ENCODE measurements at regions not wholly inside any gene's neighbourhood (a gene's known extent, or its start where the extent isn't known, plus 50 kb on each side); places are given as distances from the start of the nearest gene placed in this dataset.

DNA sequence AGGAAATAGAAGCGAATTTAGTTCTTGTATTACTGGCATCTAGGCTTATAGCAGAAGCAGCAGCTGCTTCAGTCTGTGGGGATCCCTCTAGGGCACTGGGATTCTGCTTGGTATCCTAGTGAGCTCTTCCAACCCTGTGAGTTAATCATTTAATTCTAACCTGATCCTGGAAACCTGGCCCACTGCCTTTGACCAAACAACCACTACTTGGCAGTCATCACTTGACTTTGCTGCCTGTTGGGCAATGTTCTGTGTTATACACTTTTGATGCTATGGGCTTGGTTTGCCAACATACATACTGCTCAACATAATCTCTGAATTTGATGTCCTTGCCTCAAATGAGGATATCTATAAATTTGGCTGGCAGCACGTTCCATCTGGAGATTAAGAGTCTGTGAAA lies 813.4 kb downstream of the ANKRD7 start:
- dilution Hi-C loops (cut with MboI; ENCODE audit: extremely low pct_ligation_motif_present, low sequenced_read_pairs), result no loop called here
- Histone ChIP-seq H3K4me1 (ENCODE audit: control insufficient read depth, extremely low read depth, insufficient read depth, low read length) (no peaks in the 10 kb centered on the region), H3K9me1 (ENCODE audit: control insufficient read depth, extremely low read depth, insufficient read depth, low read length) (no peaks in the 10 kb centered on the region), H3K9me3 (ENCODE audit: control insufficient read depth, low read depth, low read length) (no peaks in the 10 kb centered on the region), H4K20me1 (ENCODE audit: control insufficient read depth, extremely low read depth, insufficient read depth, low read length) (no peaks in the 10 kb centered on the region), H3K36me3 (ENCODE audit: control insufficient read depth in 2 of 2, extremely low read depth in 1 of 2, insufficient read depth in 2 of 2, low read length in 2 of 2) (no peaks in the 10 kb centered on the region), H3K79me2 (ENCODE audit: control insufficient read depth, insufficient read depth, low read length) (no peaks in the 10 kb centered on the region), H2AFZ (ENCODE audit: control insufficient read depth, low read length) (no peak overlapping the region), H3K27me3 (ENCODE audit: control insufficient read depth, extremely low read depth, insufficient read depth, low read length) (no peaks in the 10 kb centered on the region), H3K4me2 (ENCODE audit: control insufficient read depth, extremely low read depth, insufficient read depth, low read depth, low read length) (no peak overlapping the region), H3K9ac (ENCODE audit: control insufficient read depth, extremely low read depth, insufficient read depth, low read length) (no peak overlapping the region), H3K4me3 (ENCODE audit: control insufficient read depth in 2 of 3, extremely low read depth in 1 of 3, insufficient read depth in 2 of 3, low read depth in 1 of 3, low read length in 3 of 3) (no peak overlapping the region), H3K27ac (ENCODE audit: control insufficient read depth, insufficient read depth, low read length) (no peak overlapping the region)
- no peak for TF ChIP-seq EZH2 (IDR thresholded peaks at IDR 0.05; ENCODE audit: low read length)
- DNase-seq (ENCODE audit: low read depth, low spot score), result no peak
- FAIRE-seq, result no peak

GRCh38 chr7:119046068-119046467 lies 821.6 kb downstream of the ANKRD7 start:
- H3K36me3 ChIP-seq (ENCODE audit: control insufficient read depth in 2 of 2, extremely low read depth in 1 of 2, insufficient read depth in 2 of 2, low read length in 2 of 2), result no peaks in the 10 kb centered on the region
- no peak for DNase-seq (ENCODE audit: low read depth, low spot score)
- no peaks in the 10 kb centered on the region for H3K79me2 ChIP-seq (ENCODE audit: control insufficient read depth, insufficient read depth, low read length)
- dilution Hi-C loops (cut with MboI; ENCODE audit: extremely low pct_ligation_motif_present, low sequenced_read_pairs), result no loop called here
- H3K9me3 ChIP-seq (ENCODE audit: control insufficient read depth, low read depth, low read length), result no peaks in the 10 kb centered on the region
- no peak overlapping the region for H3K4me2 ChIP-seq (ENCODE audit: control insufficient read depth, extremely low read depth, insufficient read depth, low read depth, low read length)
- no peak overlapping the region for H2AFZ ChIP-seq (ENCODE audit: control insufficient read depth, low read length)
- no peak overlapping the region for H3K9ac ChIP-seq (ENCODE audit: control insufficient read depth, extremely low read depth, insufficient read depth, low read length)
- no peak for FAIRE-seq
- no peaks in the 10 kb centered on the region for H3K9me1 ChIP-seq (ENCODE audit: control insufficient read depth, extremely low read depth, insufficient read depth, low read length)
- H3K4me1 ChIP-seq (ENCODE audit: control insufficient read depth, extremely low read depth, insufficient read depth, low read length), result no peaks in the 10 kb centered on the region
- H3K27ac ChIP-seq (ENCODE audit: control insufficient read depth, insufficient read depth, low read length), result no peak overlapping the region
- no peak overlapping the region for H3K4me3 ChIP-seq (ENCODE audit: control insufficient read depth in 2 of 3, extremely low read depth in 1 of 3, insufficient read depth in 2 of 3, low read depth in 1 of 3, low read length in 3 of 3)
- H3K27me3 ChIP-seq (ENCODE audit: control insufficient read depth, extremely low read depth, insufficient read depth, low read length), result no peaks in the 10 kb centered on the region
- no peak for TF ChIP-seq EZH2 (IDR thresholded peaks at IDR 0.05; ENCODE audit: low read length)
- TF ChIP-seq, protein P1, sequence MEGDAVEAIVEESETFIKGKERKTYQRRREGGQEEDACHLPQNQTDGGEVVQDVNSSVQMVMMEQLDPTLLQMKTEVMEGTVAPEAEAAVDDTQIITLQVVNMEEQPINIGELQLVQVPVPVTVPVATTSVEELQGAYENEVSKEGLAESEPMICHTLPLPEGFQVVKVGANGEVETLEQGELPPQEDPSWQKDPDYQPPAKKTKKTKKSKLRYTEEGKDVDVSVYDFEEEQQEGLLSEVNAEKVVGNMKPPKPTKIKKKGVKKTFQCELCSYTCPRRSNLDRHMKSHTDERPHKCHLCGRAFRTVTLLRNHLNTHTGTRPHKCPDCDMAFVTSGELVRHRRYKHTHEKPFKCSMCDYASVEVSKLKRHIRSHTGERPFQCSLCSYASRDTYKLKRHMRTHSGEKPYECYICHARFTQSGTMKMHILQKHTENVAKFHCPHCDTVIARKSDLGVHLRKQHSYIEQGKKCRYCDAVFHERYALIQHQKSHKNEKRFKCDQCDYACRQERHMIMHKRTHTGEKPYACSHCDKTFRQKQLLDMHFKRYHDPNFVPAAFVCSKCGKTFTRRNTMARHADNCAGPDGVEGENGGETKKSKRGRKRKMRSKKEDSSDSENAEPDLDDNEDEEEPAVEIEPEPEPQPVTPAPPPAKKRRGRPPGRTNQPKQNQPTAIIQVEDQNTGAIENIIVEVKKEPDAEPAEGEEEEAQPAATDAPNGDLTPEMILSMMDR (optimal IDR thresholded peaks at IDR 0.05 in 1 of 3, IDR thresholded peaks at IDR 0.05 in 1 of 3, conservative IDR thresholded peaks at IDR 0.05 in 1 of 3; ENCODE audit: extremely low read depth in 1 of 3, insufficient read depth in 2 of 3, low read length in 3 of 3), result no peak
- no peaks in the 10 kb centered on the region for H4K20me1 ChIP-seq (ENCODE audit: control insufficient read depth, extremely low read depth, insufficient read depth, low read length)

GRCh38 chr7:119065966-119066365 lies 841.5 kb downstream of the ANKRD7 start:
- Histone ChIP-seq H4K20me1 (ENCODE audit: control insufficient read depth, extremely low read depth, insufficient read depth, low read length) (no peaks in the 10 kb centered on the region), H3K79me2 (ENCODE audit: control insufficient read depth, insufficient read depth, low read length) (no peaks in the 10 kb centered on the region), H3K27me3 (ENCODE audit: control insufficient read depth, extremely low read depth, insufficient read depth, low read length) (no peaks in the 10 kb centered on the region), H3K36me3 (ENCODE audit: control insufficient read depth in 2 of 2, extremely low read depth in 1 of 2, insufficient read depth in 2 of 2, low read length in 2 of 2) (no peaks in the 10 kb centered on the region), H3K9me1 (ENCODE audit: control insufficient read depth, extremely low read depth, insufficient read depth, low read length) (no peaks in the 10 kb centered on the region), H3K9me3 (ENCODE audit: control insufficient read depth, low read depth, low read length) (no peaks in the 10 kb centered on the region), H3K4me1 (ENCODE audit: control insufficient read depth, extremely low read depth, insufficient read depth, low read length) (no peaks in the 10 kb centered on the region), H3K4me2 (ENCODE audit: control insufficient read depth, extremely low read depth, insufficient read depth, low read depth, low read length) (no peak overlapping the region), H3K4me3 (ENCODE audit: control insufficient read depth in 2 of 3, extremely low read depth in 1 of 3, insufficient read depth in 2 of 3, low read depth in 1 of 3, low read length in 3 of 3) (no peak overlapping the region), H3K27ac (ENCODE audit: control insufficient read depth, insufficient read depth, low read length) (no peak overlapping the region), H2AFZ (ENCODE audit: control insufficient read depth, low read length) (no peak overlapping the region), H3K9ac (ENCODE audit: control insufficient read depth, extremely low read depth, insufficient read depth, low read length) (no peak overlapping the region)
- TF ChIP-seq, protein P1 (optimal IDR thresholded peaks at IDR 0.05 in 1 of 3, IDR thresholded peaks at IDR 0.05 in 1 of 3, conservative IDR thresholded peaks at IDR 0.05 in 1 of 3; ENCODE audit: extremely low read depth in 1 of 3, insufficient read depth in 2 of 3, low read length in 3 of 3), result no peak
- no peak for TF ChIP-seq EZH2 (IDR thresholded peaks at IDR 0.05; ENCODE audit: low read length)
- DNase-seq (ENCODE audit: low read depth, low spot score) (no peak), FAIRE-seq (no peak)
- dilution Hi-C loops (cut with MboI; ENCODE audit: extremely low pct_ligation_motif_present, low sequenced_read_pairs), result no loop called here

Measured in keratinocyte (primary cell).